ENCODE measurements at regions not wholly inside any gene's neighbourhood (a gene's known extent, or its start where the extent isn't known, plus 50 kb on each side); places are given as distances from the start of the nearest gene placed in this dataset.

- TF ChIP-seq, protein P1, sequence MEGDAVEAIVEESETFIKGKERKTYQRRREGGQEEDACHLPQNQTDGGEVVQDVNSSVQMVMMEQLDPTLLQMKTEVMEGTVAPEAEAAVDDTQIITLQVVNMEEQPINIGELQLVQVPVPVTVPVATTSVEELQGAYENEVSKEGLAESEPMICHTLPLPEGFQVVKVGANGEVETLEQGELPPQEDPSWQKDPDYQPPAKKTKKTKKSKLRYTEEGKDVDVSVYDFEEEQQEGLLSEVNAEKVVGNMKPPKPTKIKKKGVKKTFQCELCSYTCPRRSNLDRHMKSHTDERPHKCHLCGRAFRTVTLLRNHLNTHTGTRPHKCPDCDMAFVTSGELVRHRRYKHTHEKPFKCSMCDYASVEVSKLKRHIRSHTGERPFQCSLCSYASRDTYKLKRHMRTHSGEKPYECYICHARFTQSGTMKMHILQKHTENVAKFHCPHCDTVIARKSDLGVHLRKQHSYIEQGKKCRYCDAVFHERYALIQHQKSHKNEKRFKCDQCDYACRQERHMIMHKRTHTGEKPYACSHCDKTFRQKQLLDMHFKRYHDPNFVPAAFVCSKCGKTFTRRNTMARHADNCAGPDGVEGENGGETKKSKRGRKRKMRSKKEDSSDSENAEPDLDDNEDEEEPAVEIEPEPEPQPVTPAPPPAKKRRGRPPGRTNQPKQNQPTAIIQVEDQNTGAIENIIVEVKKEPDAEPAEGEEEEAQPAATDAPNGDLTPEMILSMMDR (IDR thresholded peaks at IDR 0.05 in 2 of 3, conservative IDR thresholded peaks at IDR 0.05 in 1 of 3; ENCODE audit: borderline replicate concordance in 1 of 3, insufficient read depth in 1 of 3, low read depth in 2 of 3, low read length in 2 of 3): no peak
- TF ChIP-seq RAD21 (IDR thresholded peaks at IDR 0.05; ENCODE audit: low read depth) (no peak), POLR2AphosphoS5 (IDR thresholded peaks at IDR 0.05; ENCODE audit: low read depth, low read length) (no peak), ZNF274 (IDR thresholded peaks at IDR 0.05; ENCODE audit: low read depth, low read length) (no peak), EGR1 (IDR thresholded peaks at IDR 0.05; ENCODE audit: low read depth) (no peak), SIN3A (IDR thresholded peaks at IDR 0.05; ENCODE audit: low read depth) (no peak), SRF (IDR thresholded peaks at IDR 0.05; ENCODE audit: low read depth) (no peak), EZH2 (IDR thresholded peaks at IDR 0.05) (no peak), SP1 (IDR thresholded peaks at IDR 0.05; ENCODE audit: low read depth) (no peak), POLR2A (IDR thresholded peaks at IDR 0.05; ENCODE audit: borderline replicate concordance, extremely low read depth, insufficient read depth, insufficient read length) (no peak)
- TF ChIP-seq, protein P2, sequence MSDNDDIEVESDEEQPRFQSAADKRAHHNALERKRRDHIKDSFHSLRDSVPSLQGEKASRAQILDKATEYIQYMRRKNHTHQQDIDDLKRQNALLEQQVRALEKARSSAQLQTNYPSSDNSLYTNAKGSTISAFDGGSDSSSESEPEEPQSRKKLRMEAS (IDR thresholded peaks at IDR 0.05): no peak
Observed at GRCh38 chr6:148085631-148086331, 256.9 kb upstream of the SASH1 start.
